ENCODE measurements at regions not wholly inside any gene's neighbourhood (a gene's known extent, or its start where the extent isn't known, plus 50 kb on each side); places are given as distances from the start of the nearest gene placed in this dataset.
A peak's percentile ranks its signal among the peaks of the same experiment; 100 is the strongest.

GRCh38 chr4:54359919-54360650, 131.0 kb downstream of the PDGFRA start:
- no peak for DNase-seq
- no peak for ATAC-seq

GRCh38 chr4:54363037-54363436, 133.9 kb downstream of the PDGFRA start:
- no peak for ATAC-seq
- DNase-seq: no peak

- no peak for DNase-seq
- no peak for ATAC-seq
These were observed 136.6 kb downstream of the PDGFRA start for GRCh38 chr4:54365691-54366090.

- ATAC-seq (no peak), DNase-seq (no peak)
These were observed 138.0 kb downstream of the PDGFRA start for GRCh38 chr4:54367059-54367458.

GRCh38 chr4:54368281-54369265, 139.5 kb downstream of the PDGFRA start:
- no peak for DNase-seq

GRCh38 chr4:54371173-54371572, 142.1 kb downstream of the PDGFRA start:
- DNase-seq: no peak
- ATAC-seq: no peak

More at GRCh38 chr4:54368281-54369265, 139.5 kb downstream of the PDGFRA start:
- ATAC-seq: no peak

- ATAC-seq (no peak), DNase-seq (no peak)
These were observed 143.9 kb downstream of the PDGFRA start for GRCh38 chr4:54372951-54373350.

GRCh38 chr4:54373718-54374210, 144.7 kb downstream of the PDGFRA start:
- ATAC-seq (no peak), DNase-seq (no peak)

GRCh38 chr4:54378461-54378860, 149.4 kb downstream of the PDGFRA start:
- DNase-seq (no peak), ATAC-seq (no peak)

- DNase-seq (no peak), ATAC-seq (no peak)
These were observed 155.1 kb downstream of the PDGFRA start for GRCh38 chr4:54384152-54384551.

GRCh38 chr4:54384563-54384962, 155.5 kb downstream of the PDGFRA start:
- ATAC-seq: no peak
- DNase-seq: peak; percentile 6

GRCh38 chr4:54386042-54386669, 157.1 kb downstream of the PDGFRA start:
- DNase-seq (no peak), ATAC-seq (no peak)

- ATAC-seq (no peak), DNase-seq (no peak)
These were observed 157.6 kb downstream of the PDGFRA start for GRCh38 chr4:54386693-54387092.

GRCh38 chr4:54390670-54391069, 161.6 kb downstream of the PDGFRA start:
- DNase-seq: no peak
- ATAC-seq: no peak

GRCh38 chr4:54391104-54391503, 162.0 kb downstream of the PDGFRA start:
- ATAC-seq (no peak), DNase-seq (no peak)

GRCh38 chr4:54392479-54392878, 163.4 kb downstream of the PDGFRA start:
- DNase-seq (no peak), ATAC-seq (no peak)

GRCh38 chr4:54393243-54393642, 164.2 kb downstream of the PDGFRA start:
- ATAC-seq (no peak), DNase-seq (no peak)

- ATAC-seq (no peak), DNase-seq (no peak)
These were observed 166.0 kb downstream of the PDGFRA start for GRCh38 chr4:54395013-54395527.

- DNase-seq (no peak), ATAC-seq (no peak)
These were observed 171.1 kb downstream of the PDGFRA start for GRCh38 chr4:54400188-54400587.

GRCh38 chr4:54400802-54401201, 171.7 kb downstream of the PDGFRA start:
- ATAC-seq (no peak), DNase-seq (no peak)

GRCh38 chr4:54402880-54403480, 173.9 kb downstream of the PDGFRA start:
- DNase-seq (no peak), ATAC-seq (no peak)

Data from stimulated activated naive CD8-positive, alpha-beta T cell treated with anti-CD3 and anti-CD28 coated beads, Interleukin-15, Interleukin-2, amounts not matched to agents 100 U/mL and 50 U/mL, for 24 hours (primary cell).